HL-60 (cell line): ENCODE measurements at regions not wholly inside any gene's neighbourhood (a gene's known extent, or its start where the extent isn't known, plus 50 kb on each side); places are given as distances from the start of the nearest gene placed in this dataset.

Source experiments
- DNase-seq, 2 experiments: peaks; one replicate each; pipeline ENCODE4 v3.0.0-alpha.2; 2010 to 2020; ENCODE audit warnings: low read depth in 1 of 2, low spot score in 1 of 2
- H3K27ac ChIP-seq: fragments of 250-450 bp; sonication (Bioruptor Pico); replicated peaks from 2 replicates; pipeline ENCODE4 v1.5.1; 2020; ENCODE audit warnings: mild to moderate bottlenecking, moderate library complexity
- H3K27me3 ChIP-seq: fragments of 250-450 bp; sonication (Bioruptor Pico); 2 replicates; pipeline ENCODE4 v1.5.1; 2021; ENCODE audit warnings: mild to moderate bottlenecking, moderate library complexity; ENCODE audit not compliant: insufficient read depth, poor library complexity, severe bottlenecking
- H3K4me3 ChIP-seq: replicated peaks from 2 replicates; pipeline ENCODE4 v1.5.1; 2011; ENCODE audit warnings: mild to moderate bottlenecking, control low read depth, low read length; ENCODE audit not compliant: insufficient read depth
- POLR2AphosphoS5 ChIP-seq: IDR thresholded peaks from 2 replicates; pipeline ENCODE4 v1.6.1; 2012; ENCODE audit warnings: low read depth
- TF ChIP-seq, protein P1 (sequence below): IDR thresholded peaks from one replicate; pipeline ENCODE4 v1.5.1; 2011; ENCODE audit warnings: low read length, control low read depth, inconsistent platforms; ENCODE audit not compliant: insufficient read depth

DNA sequence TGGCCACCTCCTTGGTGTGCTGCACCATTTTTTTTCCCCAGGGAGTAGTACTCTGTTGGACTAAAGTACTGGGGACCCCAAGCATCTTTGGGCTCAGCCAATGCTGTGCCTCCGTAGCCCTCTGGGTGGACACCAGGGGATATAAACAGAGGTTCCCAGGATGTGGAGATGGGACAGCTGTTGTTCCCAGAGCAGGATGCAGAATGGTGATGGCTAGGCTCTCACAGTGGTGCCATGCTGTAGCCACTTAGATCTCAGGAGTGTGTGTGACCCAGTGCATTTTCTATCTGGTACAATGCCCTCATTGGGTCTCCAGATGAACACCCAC, 50.9 kb upstream of the SCIN start:
- no peak for TF ChIP-seq POLR2AphosphoS5
- TF ChIP-seq, protein P1, sequence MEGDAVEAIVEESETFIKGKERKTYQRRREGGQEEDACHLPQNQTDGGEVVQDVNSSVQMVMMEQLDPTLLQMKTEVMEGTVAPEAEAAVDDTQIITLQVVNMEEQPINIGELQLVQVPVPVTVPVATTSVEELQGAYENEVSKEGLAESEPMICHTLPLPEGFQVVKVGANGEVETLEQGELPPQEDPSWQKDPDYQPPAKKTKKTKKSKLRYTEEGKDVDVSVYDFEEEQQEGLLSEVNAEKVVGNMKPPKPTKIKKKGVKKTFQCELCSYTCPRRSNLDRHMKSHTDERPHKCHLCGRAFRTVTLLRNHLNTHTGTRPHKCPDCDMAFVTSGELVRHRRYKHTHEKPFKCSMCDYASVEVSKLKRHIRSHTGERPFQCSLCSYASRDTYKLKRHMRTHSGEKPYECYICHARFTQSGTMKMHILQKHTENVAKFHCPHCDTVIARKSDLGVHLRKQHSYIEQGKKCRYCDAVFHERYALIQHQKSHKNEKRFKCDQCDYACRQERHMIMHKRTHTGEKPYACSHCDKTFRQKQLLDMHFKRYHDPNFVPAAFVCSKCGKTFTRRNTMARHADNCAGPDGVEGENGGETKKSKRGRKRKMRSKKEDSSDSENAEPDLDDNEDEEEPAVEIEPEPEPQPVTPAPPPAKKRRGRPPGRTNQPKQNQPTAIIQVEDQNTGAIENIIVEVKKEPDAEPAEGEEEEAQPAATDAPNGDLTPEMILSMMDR, result no peak

More for the DNA sequence above, 50.9 kb upstream of the SCIN start:
- Histone ChIP-seq H3K27me3 (no peaks in the 10 kb centered on the region), H3K27ac (no peak overlapping the region), H3K4me3 (no peak overlapping the region)
- no peak for DNase-seq
